SK-N-MC (cell line): ENCODE measurements at regions not wholly inside any gene's neighbourhood (a gene's known extent, or its start where the extent isn't known, plus 50 kb on each side); places are given as distances from the start of the nearest gene placed in this dataset.
"Not testable (repeated sequence)": the region's sequence is repeated elsewhere in the genome, so short reads cannot be mapped to it uniquely, and the experiment has no call there.

Experiments
- DNase-seq: peaks from one replicate; pipeline ENCODE4 v3.0.0-alpha.2; 2011; ENCODE audit warnings: low read depth, low spot score
- H3K27ac ChIP-seq: fragments of 200-600 bp; sonication (generic); 2 replicates; pipeline ENCODE4 v1.5.1; 2016; ENCODE audit warnings: mixed run types
- H3K36me3 ChIP-seq: fragments of 200-600 bp; sonication (generic); 2 replicates; pipeline ENCODE4 v1.6.1; 2017; ENCODE audit warnings: antibody characterized with exemption, low read length, mixed read lengths; ENCODE audit not compliant: insufficient read depth
- H3K4me3 ChIP-seq: fragments of 200-600 bp; sonication (generic); 2 replicates; pipeline ENCODE4 v1.5.1; 2016
- H3K9ac ChIP-seq: fragments of 200-600 bp; sonication (generic); 2 replicates; pipeline ENCODE4 v1.8.0; 2017; ENCODE audit warnings: mixed run types, mixed read lengths; ENCODE audit not compliant: insufficient read length
- H3K9me3 ChIP-seq: fragments of 200-600 bp; sonication (generic); 2 replicates; pipeline ENCODE4 v1.6.1; 2017; ENCODE audit warnings: low read depth, mild to moderate bottlenecking, antibody characterized with exemption, low read length, moderate library complexity, mixed read lengths
- EZH2 ChIP-seq: fragments of 200-600 bp; sonication (generic); IDR thresholded peaks from one replicate; pipeline ENCODE4 v1.6.1; 2017; ENCODE audit warnings: antibody characterized with exemption
- FOXP2 ChIP-seq: optimal IDR thresholded peaks from 2 replicates; pipeline ENCODE3; 2011; ENCODE audit warnings: mild to moderate bottlenecking, moderate library complexity; ENCODE audit not compliant: insufficient read depth; ENCODE audit errors: extremely low read length, control extremely low read depth
- POLR2AphosphoS5 ChIP-seq: IDR thresholded peaks from 2 replicates; pipeline ENCODE4 v1.6.1; 2012; ENCODE audit warnings: mild to moderate bottlenecking, low read depth, low read length, borderline replicate concordance

- Histone ChIP-seq H3K4me3 (no peak overlapping the region), H3K9me3 (no peaks in the 10 kb centered on the region), H3K9ac (no peak overlapping the region), H3K36me3 (no peaks in the 10 kb centered on the region), H3K27ac (no peak overlapping the region)
- no peak for TF ChIP-seq FOXP2
- no peak for TF ChIP-seq POLR2AphosphoS5
- TF ChIP-seq EZH2, result no peak
- DNase-seq, result no peak
Observed at GRCh38 chr10:33653584-33654367, 319.3 kb upstream of the NRP1 start.

DNA sequence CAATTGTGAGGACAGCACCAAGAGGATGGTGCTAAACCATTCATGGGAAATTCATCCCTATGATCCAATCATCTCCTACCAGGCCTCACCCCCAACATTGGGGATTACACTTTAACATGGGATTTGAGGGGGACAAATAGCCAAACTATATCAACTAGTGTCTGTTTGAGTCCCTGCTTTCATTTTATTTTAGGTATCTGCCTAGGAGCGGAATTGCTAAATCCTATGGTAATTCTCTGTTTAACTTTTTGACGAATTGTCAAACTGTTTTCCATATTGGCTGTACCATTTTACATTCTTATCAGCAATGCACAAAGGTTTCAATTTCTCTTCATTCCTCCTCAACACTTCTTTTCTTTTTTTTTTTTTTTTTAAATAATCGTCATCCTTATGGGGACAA, 318.4 kb upstream of the NRP1 start:
- Histone ChIP-seq H3K36me3 (no peaks in the 10 kb centered on the region), H3K9ac (no peak overlapping the region), H3K9me3 (no peaks in the 10 kb centered on the region), H3K4me3 (no peak overlapping the region), H3K27ac (no peak overlapping the region)
- TF ChIP-seq FOXP2 (no peak), POLR2AphosphoS5 (no peak), EZH2 (no peak)
- no peak for DNase-seq

- H3K9me3 ChIP-seq, H3K4me3 ChIP-seq, H3K9ac ChIP-seq, DNase-seq, H3K27ac ChIP-seq, H3K36me3 ChIP-seq: not testable (repeated sequence)
Observed at GRCh38 chr10:33650131-33650530, 315.7 kb upstream of the NRP1 start.

- no peaks in the 10 kb centered on the region for H3K36me3 ChIP-seq
- TF ChIP-seq POLR2AphosphoS5 (no peak), FOXP2 (no peak), EZH2 (no peak)
- DNase-seq, result no peak
- H3K9me3 ChIP-seq, result no peaks in the 10 kb centered on the region
- H3K27ac ChIP-seq, result no peak overlapping the region
- H3K9ac ChIP-seq, result no peak overlapping the region
- no peak overlapping the region for H3K4me3 ChIP-seq
Observed at GRCh38 chr10:33643042-33643441, 308.6 kb upstream of the NRP1 start.

DNA sequence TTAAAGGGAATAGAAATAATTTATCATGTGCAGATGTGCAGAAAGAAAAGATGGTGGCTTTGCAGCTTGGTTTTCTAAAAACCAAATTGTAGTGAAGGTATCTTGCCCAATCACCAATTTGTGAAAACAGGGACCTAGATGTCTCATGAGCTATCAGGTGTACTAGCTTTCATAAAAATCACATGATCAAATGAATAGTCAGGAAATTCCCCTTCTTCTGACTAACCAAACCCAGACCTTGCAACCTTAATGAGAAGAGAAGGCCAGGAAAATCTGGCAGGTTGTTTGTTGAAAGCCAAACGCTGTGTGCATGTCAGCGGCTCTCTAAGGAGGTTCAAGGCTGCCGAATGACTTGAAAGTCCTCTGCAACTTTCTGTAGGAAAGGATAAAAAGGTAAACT, 304.4 kb upstream of the NRP1 start:
- TF ChIP-seq EZH2, result no peak
- no peak for TF ChIP-seq FOXP2

GRCh38 chr10:33638374-33638773, 303.9 kb upstream of the NRP1 start:
- no peak for DNase-seq
- Histone ChIP-seq H3K27ac (no peak overlapping the region), H3K4me3 (no peak overlapping the region), H3K9me3 (no peaks in the 10 kb centered on the region), H3K36me3 (no peaks in the 10 kb centered on the region), H3K9ac (no peak overlapping the region)
- TF ChIP-seq EZH2 (no peak), POLR2AphosphoS5 (no peak), FOXP2 (no peak)

More for the DNA sequence above, 304.4 kb upstream of the NRP1 start:
- no peak for DNase-seq
- Histone ChIP-seq H3K27ac (no peak overlapping the region), H3K9ac (no peak overlapping the region), H3K36me3 (no peaks in the 10 kb centered on the region), H3K4me3 (no peak overlapping the region), H3K9me3 (no peaks in the 10 kb centered on the region)

- H3K27ac ChIP-seq, result no peak overlapping the region
- H3K4me3 ChIP-seq, result no peak overlapping the region
- no peak for DNase-seq
- TF ChIP-seq FOXP2 (no peak), POLR2AphosphoS5 (no peak), EZH2 (no peak)
- H3K36me3 ChIP-seq, result no peaks in the 10 kb centered on the region
- no peaks in the 10 kb centered on the region for H3K9me3 ChIP-seq
- no peak overlapping the region for H3K9ac ChIP-seq
Observed at GRCh38 chr10:33635967-33636515, 301.6 kb upstream of the NRP1 start.

GRCh38 chr10:33632432-33632831, 298.0 kb upstream of the NRP1 start:
- Histone ChIP-seq H3K36me3 (no peaks in the 10 kb centered on the region), H3K9ac (no peak overlapping the region), H3K9me3 (no peaks in the 10 kb centered on the region), H3K27ac (no peak overlapping the region), H3K4me3 (no peak overlapping the region)
- DNase-seq, result no peak
- no peak for TF ChIP-seq FOXP2
- no peak for TF ChIP-seq EZH2

- H3K9ac ChIP-seq, result no peak overlapping the region
- no peak overlapping the region for H3K27ac ChIP-seq
- H3K36me3 ChIP-seq, result no peaks in the 10 kb centered on the region
- no peaks in the 10 kb centered on the region for H3K9me3 ChIP-seq
- TF ChIP-seq FOXP2, result no peak
- TF ChIP-seq EZH2, result no peak
- TF ChIP-seq POLR2AphosphoS5, result no peak
- no peak overlapping the region for H3K4me3 ChIP-seq
- no peak for DNase-seq
Observed at GRCh38 chr10:33631991-33632390, 297.5 kb upstream of the NRP1 start.
